ENCODE measurements at regions not wholly inside any gene's neighbourhood (a gene's known extent, or its start where the extent isn't known, plus 50 kb on each side); places are given as distances from the start of the nearest gene placed in this dataset.

GRCh38 chr1:239952348-239953308 lies 139.1 kb upstream of the FMN2 start:
- Mint-ChIP-seq H3K27ac (no peak overlapping the region), H3K4me3 (no peak overlapping the region), H3K36me3 (ENCODE audit: low read depth) (no peaks in the 10 kb centered on the region), H3K9me3 (no peaks in the 10 kb centered on the region), H3K27me3 (peaks cover 5% of the 10 kb centered on the region), H3K4me1 (ENCODE audit: low read depth) (no peaks in the 10 kb centered on the region)
- Histone ChIP-seq H3K27me3 (ENCODE audit: control insufficient read depth in 1 of 2, insufficient read depth in 2 of 2, low read length in 2 of 2) (no peaks in the 10 kb centered on the region), H3K4me1 (ENCODE audit: insufficient read depth, low read length) (no peaks in the 10 kb centered on the region), H3K27ac (ENCODE audit: low read depth in 1 of 2, low read length in 2 of 2) (no peak overlapping the region), H3K36me3 (ENCODE audit: insufficient read depth, low read length) (no peaks in the 10 kb centered on the region), H3K9me3 (ENCODE audit: control insufficient read depth in 1 of 2, insufficient read depth in 1 of 2, low read length in 2 of 2) (peaks cover 0 to 3% of the 10 kb centered on the region in 2 experiments), H3K4me3 (ENCODE audit: low read length) (no peak overlapping the region)
- intact Hi-C loops (cut with DNase I, micrococcal nuclease): no loop called here
- POLR2A ChIA-PET: no interaction called here
- peak; percentile 37 for TF ChIP-seq CTCF (IDR thresholded peaks at IDR 0.05)
- ATAC-seq (ENCODE audit: poor library complexity) (no peak), DNase-seq (peak in 2 of 14 experiments; percentile 9 to 19)
- CTCF ChIA-PET: interaction anchor here (1.9 kb wide), 1 partner anchor 8 kb away, joined by 4 read pairs; no protein-coding TSS in a partner anchor

- H3K4me3 Mint-ChIP-seq: no peak overlapping the region
- H3K27ac Mint-ChIP-seq: no peak overlapping the region
- no peaks in the 10 kb centered on the region for H3K27me3 ChIP-seq (ENCODE audit: control insufficient read depth in 1 of 2, insufficient read depth in 2 of 2, low read length in 2 of 2)
- H3K4me1 Mint-ChIP-seq (ENCODE audit: low read depth): no peaks in the 10 kb centered on the region
- no peak for TF ChIP-seq CTCF (IDR thresholded peaks at IDR 0.05)
- H3K9me3 ChIP-seq (ENCODE audit: control insufficient read depth in 1 of 2, insufficient read depth in 1 of 2, low read length in 2 of 2): peaks cover 0 to 3% of the 10 kb centered on the region in 2 experiments
- H3K4me3 ChIP-seq (ENCODE audit: low read length): no peak overlapping the region
- H3K27ac ChIP-seq (ENCODE audit: low read depth in 1 of 2, low read length in 2 of 2): no peak overlapping the region
- no peaks in the 10 kb centered on the region for H3K36me3 Mint-ChIP-seq (ENCODE audit: low read depth)
- ATAC-seq (ENCODE audit: poor library complexity) (no peak), DNase-seq (no peak)
- intact Hi-C loops (cut with DNase I, micrococcal nuclease): no loop called here
- H3K9me3 Mint-ChIP-seq: no peaks in the 10 kb centered on the region
- H3K27me3 Mint-ChIP-seq: peaks cover 11% of the 10 kb centered on the region
- H3K36me3 ChIP-seq (ENCODE audit: insufficient read depth, low read length): no peaks in the 10 kb centered on the region
- no peaks in the 10 kb centered on the region for H3K4me1 ChIP-seq (ENCODE audit: insufficient read depth, low read length)
- ChIA-PET CTCF (no interaction called here), POLR2A (no interaction called here)
These were observed 136.8 kb upstream of the FMN2 start for GRCh38 chr1:239954836-239955235.

GRCh38 chr1:239955431-239955830 lies 136.3 kb upstream of the FMN2 start:
- POLR2A ChIA-PET: no interaction called here

More at GRCh38 chr1:239955431-239955830, 136.3 kb upstream of the FMN2 start:
- no peak overlapping the region for H3K4me3 ChIP-seq (ENCODE audit: low read length)
- Mint-ChIP-seq H3K36me3 (ENCODE audit: low read depth) (no peaks in the 10 kb centered on the region), H3K27ac (no peak overlapping the region), H3K9me3 (no peaks in the 10 kb centered on the region), H3K4me3 (no peak overlapping the region), H3K27me3 (peaks cover 11% of the 10 kb centered on the region), H3K4me1 (ENCODE audit: low read depth) (no peaks in the 10 kb centered on the region)
- no peaks in the 10 kb centered on the region for H3K4me1 ChIP-seq (ENCODE audit: insufficient read depth, low read length)
- intact Hi-C loops (cut with DNase I, micrococcal nuclease): no loop called here
- ATAC-seq (ENCODE audit: poor library complexity) (no peak), DNase-seq (no peak)
- TF ChIP-seq CTCF (IDR thresholded peaks at IDR 0.05): no peak
- CTCF ChIA-PET: no interaction called here
- H3K27ac ChIP-seq (ENCODE audit: low read depth in 1 of 2, low read length in 2 of 2): no peak overlapping the region
- no peaks in the 10 kb centered on the region for H3K27me3 ChIP-seq (ENCODE audit: control insufficient read depth in 1 of 2, insufficient read depth in 2 of 2, low read length in 2 of 2)
- H3K9me3 ChIP-seq (ENCODE audit: control insufficient read depth in 1 of 2, insufficient read depth in 1 of 2, low read length in 2 of 2): peaks cover 0 to 3% of the 10 kb centered on the region in 2 experiments
- H3K36me3 ChIP-seq (ENCODE audit: insufficient read depth, low read length): no peaks in the 10 kb centered on the region

All from CD4-positive, alpha-beta T cell (primary cell).